Ovary (tissue), 3 donors: ENCODE measurements at regions not wholly inside any gene's neighbourhood (a gene's known extent, or its start where the extent isn't known, plus 50 kb on each side); places are given as distances from the start of the nearest gene placed in this dataset.

Experiments used
- POLR2A ChIP-seq: fragments of 450-650 bp; IDR thresholded peaks from one replicate; pipeline ENCODE4 v1.6.1; 2017; ENCODE audit warnings: antibody characterized with exemption, mild to moderate bottlenecking, moderate library complexity
- TF ChIP-seq, protein P1 (sequence below), 3 donors: fragments of 450-650 bp in 2 of 3; fragments of 200-600 bp in 1 of 3; IDR thresholded peaks; one replicate each; pipeline versions ENCODE4 v1.5.1 to v1.8.0; 2016 to 2022; ENCODE audit warnings: antibody characterized with exemption in 3 of 3, mild to moderate bottlenecking in 1 of 3
- donor health status: DM: no; HTN: no; CAD: no.

DNA sequence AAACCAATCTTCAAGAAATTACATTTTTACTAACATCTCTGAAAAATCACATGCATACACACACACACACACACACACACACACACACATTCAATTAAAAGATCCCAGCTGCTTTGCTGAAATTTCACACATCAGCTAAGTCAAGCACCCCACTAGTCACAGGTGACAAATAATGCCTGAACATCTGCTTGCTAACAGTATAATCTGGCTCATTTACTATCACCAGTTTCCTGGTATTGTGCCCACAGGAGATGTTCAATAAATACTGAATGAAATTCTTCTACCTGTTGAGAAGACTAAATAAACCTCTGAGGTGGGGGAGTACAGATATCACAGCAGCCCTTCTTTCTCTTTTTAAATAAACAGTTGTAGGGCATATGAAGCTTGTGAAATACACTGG lies 994.0 kb downstream of the ARAP2 start:
- TF ChIP-seq, protein P1, sequence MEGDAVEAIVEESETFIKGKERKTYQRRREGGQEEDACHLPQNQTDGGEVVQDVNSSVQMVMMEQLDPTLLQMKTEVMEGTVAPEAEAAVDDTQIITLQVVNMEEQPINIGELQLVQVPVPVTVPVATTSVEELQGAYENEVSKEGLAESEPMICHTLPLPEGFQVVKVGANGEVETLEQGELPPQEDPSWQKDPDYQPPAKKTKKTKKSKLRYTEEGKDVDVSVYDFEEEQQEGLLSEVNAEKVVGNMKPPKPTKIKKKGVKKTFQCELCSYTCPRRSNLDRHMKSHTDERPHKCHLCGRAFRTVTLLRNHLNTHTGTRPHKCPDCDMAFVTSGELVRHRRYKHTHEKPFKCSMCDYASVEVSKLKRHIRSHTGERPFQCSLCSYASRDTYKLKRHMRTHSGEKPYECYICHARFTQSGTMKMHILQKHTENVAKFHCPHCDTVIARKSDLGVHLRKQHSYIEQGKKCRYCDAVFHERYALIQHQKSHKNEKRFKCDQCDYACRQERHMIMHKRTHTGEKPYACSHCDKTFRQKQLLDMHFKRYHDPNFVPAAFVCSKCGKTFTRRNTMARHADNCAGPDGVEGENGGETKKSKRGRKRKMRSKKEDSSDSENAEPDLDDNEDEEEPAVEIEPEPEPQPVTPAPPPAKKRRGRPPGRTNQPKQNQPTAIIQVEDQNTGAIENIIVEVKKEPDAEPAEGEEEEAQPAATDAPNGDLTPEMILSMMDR (IDR thresholded peaks at IDR 0.05) = no peak
- TF ChIP-seq POLR2A = no peak
